Kidney tubule cell (primary cell): ENCODE measurements at regions not wholly inside any gene's neighbourhood (a gene's known extent, or its start where the extent isn't known, plus 50 kb on each side); places are given as distances from the start of the nearest gene placed in this dataset.

Experiments used
- DNase-seq: peaks from one replicate; pipeline ENCODE4 v3.0.0-alpha.2; 2018; ENCODE audit warnings: low spot score

DNA sequence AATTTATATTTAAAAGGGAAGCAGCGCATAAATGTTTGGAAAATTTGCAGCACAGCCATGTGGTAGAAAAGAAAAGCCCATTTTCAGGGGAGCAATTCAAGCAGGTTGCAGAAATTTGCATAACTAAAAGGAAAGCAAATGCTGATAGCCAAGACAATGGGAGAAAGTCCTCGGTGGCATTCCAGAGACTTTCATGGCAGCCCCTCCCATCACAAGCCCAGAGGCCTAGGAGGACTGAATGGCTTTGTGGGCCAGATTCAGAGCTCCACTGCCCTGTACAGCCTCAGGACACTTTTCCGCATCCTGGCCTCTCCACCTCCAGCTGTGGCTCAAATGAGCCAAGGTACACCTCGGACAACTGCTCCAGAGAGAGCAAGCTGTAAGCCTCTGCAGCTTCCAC is 462.9 kb downstream of the CDK5RAP2 start:
- DNase-seq: no peak

- DNase-seq: no peak
Observed at GRCh38 chr9:120110520-120110919, 469.4 kb downstream of the CDK5RAP2 start.

GRCh38 chr9:120109242-120109641 is 470.7 kb downstream of the CDK5RAP2 start:
- DNase-seq: no peak

DNA sequence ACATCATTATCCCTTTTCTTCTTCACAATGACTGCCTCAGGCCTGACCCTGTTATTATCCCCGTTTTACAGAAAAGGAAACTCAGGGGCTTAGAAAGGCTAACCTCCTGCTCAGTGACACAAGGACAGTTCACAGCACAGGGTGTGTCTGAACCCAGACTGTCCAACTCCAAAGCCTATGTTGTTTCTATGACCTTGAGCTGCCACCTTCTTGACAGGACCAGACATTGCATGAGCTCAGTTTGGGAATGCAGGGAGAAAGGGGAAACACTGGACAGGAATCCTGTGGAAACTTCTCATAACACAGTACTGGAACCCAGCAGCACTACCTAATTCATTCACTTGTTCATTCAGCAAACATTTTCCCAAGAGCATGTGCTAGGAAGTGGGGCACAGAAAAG is 472.8 kb downstream of the CDK5RAP2 start:
- no peak for DNase-seq

DNA sequence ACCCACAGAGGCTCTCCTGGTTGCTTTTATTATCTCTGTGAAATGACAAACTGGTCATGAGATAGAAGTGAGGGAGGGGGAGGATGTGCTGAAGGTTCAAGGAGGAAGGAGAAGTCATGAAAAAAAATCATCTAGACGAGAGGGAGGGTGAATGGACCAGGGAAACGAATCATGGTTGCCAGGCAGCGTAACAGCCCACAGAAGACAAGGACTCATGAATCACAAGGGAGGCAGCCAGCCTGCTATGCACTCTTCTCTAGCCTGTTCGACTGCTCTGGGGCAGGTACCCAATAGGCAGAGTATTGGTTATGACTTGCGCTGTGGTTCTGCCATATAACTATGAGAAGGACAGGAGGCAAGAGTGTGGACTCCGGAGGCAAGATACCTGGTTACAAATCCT is 475.2 kb downstream of the CDK5RAP2 start:
- peak; percentile 45 for DNase-seq

- DNase-seq: no peak
Observed at GRCh38 chr9:120100595-120100994, 479.4 kb downstream of the CDK5RAP2 start.

- no peak for DNase-seq
Observed at GRCh38 chr9:120099065-120099464, 480.9 kb downstream of the CDK5RAP2 start.

DNA sequence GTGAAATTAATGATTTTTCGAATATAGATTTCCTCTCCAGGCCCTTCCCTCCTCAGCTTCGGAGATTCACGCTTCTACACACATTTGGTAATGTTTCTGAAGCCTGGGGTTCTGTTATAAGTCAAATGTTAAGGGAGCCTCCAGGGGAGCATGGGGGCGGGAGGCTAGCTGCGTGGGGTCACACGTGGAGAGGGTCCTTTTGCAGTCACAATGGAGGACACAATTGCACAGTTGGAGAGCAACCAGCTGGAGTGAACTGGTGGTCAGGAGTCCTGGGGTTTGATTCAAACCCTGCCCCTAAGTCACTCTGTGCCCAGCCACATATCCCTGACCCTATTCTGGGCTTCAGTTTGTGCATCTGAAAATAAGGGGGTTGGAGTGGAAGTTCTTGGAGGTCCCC is 481.4 kb downstream of the CDK5RAP2 start:
- no peak for DNase-seq

DNA sequence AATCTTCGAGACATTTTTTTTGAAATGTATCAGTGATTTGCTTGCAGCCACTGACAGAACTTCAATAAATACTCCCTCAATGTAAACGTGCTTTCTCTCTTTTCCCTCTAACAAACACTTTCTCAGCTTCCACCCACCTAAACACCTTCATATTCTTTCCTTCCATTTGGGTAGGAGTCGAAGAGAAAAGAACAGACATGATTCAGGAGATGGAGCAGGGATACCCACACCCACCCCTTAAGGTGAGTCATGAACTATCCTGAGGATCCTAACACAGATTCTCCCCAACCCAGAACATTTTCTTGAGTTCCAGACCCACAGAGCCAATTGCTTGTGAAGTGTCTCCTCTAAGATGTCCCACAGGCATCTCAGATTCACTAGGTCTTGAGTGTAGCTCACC is 488.8 kb downstream of the CDK5RAP2 start:
- DNase-seq: no peak

- DNase-seq: no peak
Observed at GRCh38 chr9:120080849-120081248, 499.1 kb downstream of the CDK5RAP2 start.

GRCh38 chr9:120078112-120078511 is 501.9 kb downstream of the CDK5RAP2 start:
- no peak for DNase-seq

DNA sequence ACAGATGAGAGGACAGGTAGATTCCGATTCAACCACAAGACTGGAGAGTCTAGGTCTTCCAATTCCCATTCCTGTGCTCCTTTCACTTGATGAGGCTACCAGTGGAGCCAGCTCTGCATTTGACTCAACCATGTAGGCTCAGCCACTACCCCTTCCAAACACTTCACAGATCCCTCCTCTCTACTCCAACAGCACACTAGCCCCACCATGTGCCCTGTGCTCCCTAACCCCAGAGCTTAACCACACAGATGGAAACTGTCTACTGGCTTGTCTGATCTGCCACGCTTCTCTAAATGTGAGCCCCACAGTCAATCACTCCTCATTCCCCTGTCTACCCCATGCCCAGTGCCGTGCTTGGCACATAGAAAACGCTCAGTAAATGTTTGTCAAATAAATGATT is 508.2 kb downstream of the CDK5RAP2 start:
- no peak for DNase-seq

- peak; percentile 32 for DNase-seq
Observed at GRCh38 chr9:120066315-120066714, 513.7 kb downstream of the CDK5RAP2 start.

GRCh38 chr9:120065151-120065550 is 514.8 kb downstream of the CDK5RAP2 start:
- DNase-seq: no peak

DNA sequence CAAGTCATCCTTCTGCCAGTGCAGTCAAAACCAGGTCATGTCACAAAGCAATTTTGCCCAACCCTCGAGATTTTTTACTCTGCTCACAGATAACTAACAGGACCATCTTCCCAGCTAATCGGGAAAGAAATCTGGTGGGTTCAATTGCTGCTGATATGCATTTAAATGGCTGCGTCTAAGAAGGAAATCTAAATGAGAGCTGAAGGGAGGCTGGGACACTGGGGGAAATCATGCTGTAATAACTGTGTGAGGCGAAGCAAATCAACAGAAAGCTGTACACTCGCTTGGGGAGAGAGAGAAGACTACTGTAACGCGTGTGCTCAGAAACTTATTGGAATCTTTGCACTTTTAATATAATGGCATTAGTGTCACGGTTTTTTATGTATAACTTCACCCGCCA is 535.0 kb downstream of the CDK5RAP2 start:
- no peak for DNase-seq

DNA sequence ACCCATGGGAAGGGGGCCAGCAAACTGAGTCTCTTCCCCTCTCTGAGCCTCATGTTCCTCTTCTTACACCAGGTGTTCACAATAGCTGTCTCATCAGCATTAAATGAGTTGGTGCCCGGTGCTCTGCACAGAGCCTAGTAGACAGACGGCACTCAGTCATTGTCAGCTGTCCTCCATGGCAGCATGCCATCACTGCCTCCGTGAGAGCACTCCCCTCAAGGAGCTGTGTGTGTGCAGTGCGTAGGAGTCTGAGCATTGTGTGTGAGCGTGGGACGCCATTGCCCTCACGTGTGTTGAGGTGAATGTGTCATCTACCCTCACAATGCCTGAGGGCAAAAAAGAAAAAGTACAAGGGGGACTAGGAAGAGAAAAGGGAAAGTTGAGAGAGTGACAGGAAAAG is 536.5 kb downstream of the CDK5RAP2 start:
- no peak for DNase-seq

DNA sequence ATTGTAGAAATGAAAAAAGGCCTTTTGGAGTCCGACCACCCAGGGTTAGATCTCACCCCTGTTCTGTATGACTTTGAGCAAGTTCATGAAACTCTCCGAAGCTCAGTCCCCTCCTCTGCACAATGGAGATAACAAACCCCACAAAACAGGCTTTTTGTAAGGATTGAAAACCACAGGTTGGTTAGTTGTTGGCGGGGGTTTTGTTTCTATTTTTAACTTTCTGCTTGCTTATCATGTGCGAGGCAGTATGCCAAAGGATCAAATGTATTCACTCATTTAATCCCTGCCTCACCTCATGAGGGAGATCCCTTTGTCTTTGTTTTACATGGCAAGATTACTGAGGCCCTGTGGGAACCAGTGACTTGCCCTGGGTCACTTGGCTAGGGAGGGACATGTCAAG is 539.1 kb downstream of the CDK5RAP2 start:
- no peak for DNase-seq

DNA sequence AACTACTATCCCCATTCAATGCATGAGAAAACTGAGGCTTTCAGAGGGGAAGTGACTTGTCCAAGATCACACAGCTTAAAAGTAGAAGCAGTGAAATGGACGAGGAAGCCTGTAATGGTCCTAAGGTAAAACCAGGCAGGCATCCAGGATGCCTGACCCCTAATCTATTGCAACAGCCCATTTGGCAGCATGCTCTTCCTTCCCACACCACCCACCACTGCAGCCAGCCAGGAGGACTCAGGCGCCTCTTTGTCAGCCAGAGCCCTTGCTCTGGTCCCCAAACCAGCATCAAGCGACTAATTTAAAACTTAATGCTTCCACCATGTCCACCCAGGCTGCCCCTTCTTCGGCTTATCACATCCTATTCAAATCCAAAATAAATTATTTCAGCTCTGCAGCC is 541.6 kb downstream of the CDK5RAP2 start:
- no peak for DNase-seq

- DNase-seq: no peak
Observed at GRCh38 chr9:120032639-120033038, 547.3 kb downstream of the CDK5RAP2 start.

DNA sequence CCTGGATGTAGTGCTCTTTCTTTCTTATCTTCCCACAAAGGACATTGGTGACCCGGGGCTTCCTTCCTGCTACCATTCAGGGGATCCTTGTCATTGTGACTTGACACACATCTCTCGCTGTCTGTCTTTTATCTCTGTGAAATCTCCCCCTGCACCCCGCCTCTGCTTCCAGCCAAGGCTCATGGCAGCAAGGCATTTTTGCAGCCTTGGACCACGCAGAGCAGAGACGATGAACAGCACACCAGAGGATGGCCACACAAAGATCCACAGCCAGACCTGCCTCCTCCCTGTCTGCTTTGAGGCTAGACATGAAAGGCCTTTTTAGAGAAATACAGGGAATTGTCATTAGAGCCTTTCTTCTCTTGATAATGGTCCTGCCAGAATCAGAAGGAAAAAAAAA is 549.1 kb downstream of the CDK5RAP2 start:
- DNase-seq: no peak

DNA sequence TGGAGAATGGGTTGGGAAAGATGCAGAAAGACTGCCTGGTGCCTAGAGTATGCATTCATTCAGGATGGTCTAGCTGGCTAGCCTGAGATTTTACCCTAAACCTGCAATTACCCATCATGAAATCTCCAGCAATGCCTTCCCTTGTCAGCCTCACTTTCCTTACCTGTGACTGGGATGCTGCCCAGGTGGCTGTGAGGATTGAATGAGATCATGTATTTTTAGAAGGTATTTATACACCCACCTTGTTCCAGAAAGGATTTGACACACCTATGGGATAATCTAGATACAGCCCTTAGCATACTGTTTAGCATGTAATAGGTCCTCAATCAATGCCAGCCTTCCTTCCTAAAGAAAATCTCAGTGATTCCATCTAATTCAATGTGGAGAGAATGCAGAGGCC is 561.4 kb downstream of the CDK5RAP2 start:
- DNase-seq: no peak

DNA sequence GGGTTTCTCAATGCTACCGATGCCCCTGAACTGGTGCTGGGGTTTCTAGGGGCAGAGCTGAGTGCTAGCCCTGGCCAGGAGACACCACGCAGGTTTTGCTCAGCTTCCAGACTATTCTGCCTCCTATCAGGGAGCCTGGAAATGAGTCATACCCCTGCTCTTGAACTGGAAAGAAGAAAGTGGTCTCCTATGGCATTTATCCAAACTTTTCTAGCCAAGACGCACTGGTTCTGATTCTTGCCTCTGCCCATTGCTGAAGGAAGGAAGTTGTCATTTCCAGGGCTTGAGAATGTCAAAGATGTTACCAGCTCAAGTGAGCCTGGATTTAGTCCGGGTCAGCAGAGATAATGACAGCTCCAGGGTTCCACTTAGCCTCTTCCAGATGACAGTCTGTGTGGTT is 561.9 kb downstream of the CDK5RAP2 start:
- no peak for DNase-seq

DNA sequence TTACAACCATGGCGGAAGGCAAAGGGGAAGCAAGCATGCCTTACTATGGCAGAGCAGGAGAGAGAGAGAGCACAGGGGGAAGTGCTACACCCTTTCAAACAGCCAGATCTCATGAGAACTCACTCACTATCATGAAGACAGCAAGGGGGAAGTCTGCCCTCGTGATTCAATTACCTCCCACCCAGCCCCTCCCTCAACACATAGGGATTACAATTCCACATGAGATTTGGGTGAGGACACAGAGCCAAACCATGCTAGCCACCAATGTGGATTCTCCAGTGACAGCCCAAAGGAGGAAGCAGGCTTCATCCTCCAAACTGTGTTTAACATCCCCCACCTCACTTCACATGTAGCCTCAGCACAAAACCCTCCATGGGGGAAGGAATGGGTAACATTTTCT is 563.7 kb downstream of the CDK5RAP2 start:
- DNase-seq: no peak

- no peak for DNase-seq
Observed at GRCh38 chr9:120014796-120015195, 565.2 kb downstream of the CDK5RAP2 start.

GRCh38 chr9:120009856-120010255 is 570.1 kb downstream of the CDK5RAP2 start:
- DNase-seq: no peak
